Thyroid gland (tissue), 4 donors: ENCODE measurements at regions not wholly inside any gene's neighbourhood (a gene's known extent, or its start where the extent isn't known, plus 50 kb on each side); places are given as distances from the start of the nearest gene placed in this dataset.

Source experiments
- DNase-seq, 2 donors: peaks; one replicate each; pipeline ENCODE4 v3.0.0-alpha.2; 2019
- H3K27ac ChIP-seq, 3 donors: fragments of 200-600 bp; sonication (generic); 1 replicate in 2 of 3; 2 replicates in 1 of 3; pipeline ENCODE4 v1.5.1; 2016 to 2019; ENCODE audit warnings: mild to moderate bottlenecking in 1 of 3, moderate library complexity in 1 of 3
- H3K27me3 ChIP-seq: fragments of 200-600 bp; sonication (generic); one replicate; pipeline ENCODE4 v1.5.1; 2019
- H3K36me3 ChIP-seq, 2 donors: fragments of 200-600 bp; sonication (generic); one replicate each; pipeline ENCODE4 v1.5.1; 2016 to 2019
- H3K4me1 ChIP-seq, 2 donors: fragments of 200-600 bp; sonication (generic); one replicate each; pipeline ENCODE4 v1.5.1; 2017 to 2019
- H3K4me3 ChIP-seq, 3 donors: fragments of 200-600 bp; sonication (generic); replicated peaks in 1 of 3; 1 replicate in 2 of 3; 2 replicates in 1 of 3; pipeline ENCODE4 v1.5.1; 2016; ENCODE audit warnings: mild to moderate bottlenecking in 1 of 3
- H3K9me3 ChIP-seq: fragments of 200-600 bp; sonication (generic); one replicate; pipeline ENCODE4 v1.5.1; 2017
- POLR2A ChIP-seq, 2 donors: fragments of 450-650 bp; IDR thresholded peaks; one replicate each; pipeline ENCODE4 v1.6.1; 2017; ENCODE audit warnings: antibody characterized with exemption in 2 of 2, mild to moderate bottlenecking in 2 of 2, moderate library complexity in 1 of 2
- WGBS, 2 donors: methylation state at CpG; one replicate each; pipeline ENCODE4 v1.1.5; 2017; 5-methylcytosine and 5-hydroxymethylcytosine counted together
- intact Hi-C: fragments of 100-400 bp; cut with DNase I; formaldehyde crosslinking; loops from one replicate; pipeline ENCODE4 v1.15.1; 2023
- TF ChIP-seq, protein P1 (sequence below), 6 experiments: fragments of 200-600 bp in 3 of 6; fragments of 450-650 bp in 3 of 6; sonication (generic) in 3 of 6; IDR thresholded peaks; one replicate each; pipeline ENCODE4 v1.5.1; 2016 to 2019; ENCODE audit warnings: antibody characterized with exemption in 6 of 6, mild to moderate bottlenecking in 2 of 6, inconsistent platforms in 1 of 6, moderate library complexity in 1 of 6

GRCh38 chr3:120544361-120544760 lies 51.8 kb upstream of the NDUFB4 start:
- H3K4me3 ChIP-seq = no peak overlapping the region
- no peaks in the 10 kb centered on the region for H3K27me3 ChIP-seq
- whole genome bisulfite sequencing, 2 donors = 86 to 92% methylated on average over 2 of the region's 2 CpGs
- no peaks in the 10 kb centered on the region for H3K4me1 ChIP-seq
- intact Hi-C loops = no loop called here
- no peak overlapping the region for H3K27ac ChIP-seq
- no peaks in the 10 kb centered on the region for H3K36me3 ChIP-seq
- TF ChIP-seq POLR2A (IDR thresholded peaks at IDR 0.05) = no peak
- TF ChIP-seq, protein P1, sequence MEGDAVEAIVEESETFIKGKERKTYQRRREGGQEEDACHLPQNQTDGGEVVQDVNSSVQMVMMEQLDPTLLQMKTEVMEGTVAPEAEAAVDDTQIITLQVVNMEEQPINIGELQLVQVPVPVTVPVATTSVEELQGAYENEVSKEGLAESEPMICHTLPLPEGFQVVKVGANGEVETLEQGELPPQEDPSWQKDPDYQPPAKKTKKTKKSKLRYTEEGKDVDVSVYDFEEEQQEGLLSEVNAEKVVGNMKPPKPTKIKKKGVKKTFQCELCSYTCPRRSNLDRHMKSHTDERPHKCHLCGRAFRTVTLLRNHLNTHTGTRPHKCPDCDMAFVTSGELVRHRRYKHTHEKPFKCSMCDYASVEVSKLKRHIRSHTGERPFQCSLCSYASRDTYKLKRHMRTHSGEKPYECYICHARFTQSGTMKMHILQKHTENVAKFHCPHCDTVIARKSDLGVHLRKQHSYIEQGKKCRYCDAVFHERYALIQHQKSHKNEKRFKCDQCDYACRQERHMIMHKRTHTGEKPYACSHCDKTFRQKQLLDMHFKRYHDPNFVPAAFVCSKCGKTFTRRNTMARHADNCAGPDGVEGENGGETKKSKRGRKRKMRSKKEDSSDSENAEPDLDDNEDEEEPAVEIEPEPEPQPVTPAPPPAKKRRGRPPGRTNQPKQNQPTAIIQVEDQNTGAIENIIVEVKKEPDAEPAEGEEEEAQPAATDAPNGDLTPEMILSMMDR (IDR thresholded peaks at IDR 0.05) = no peak
- no peak for DNase-seq
- H3K9me3 ChIP-seq = no peaks in the 10 kb centered on the region

DNA sequence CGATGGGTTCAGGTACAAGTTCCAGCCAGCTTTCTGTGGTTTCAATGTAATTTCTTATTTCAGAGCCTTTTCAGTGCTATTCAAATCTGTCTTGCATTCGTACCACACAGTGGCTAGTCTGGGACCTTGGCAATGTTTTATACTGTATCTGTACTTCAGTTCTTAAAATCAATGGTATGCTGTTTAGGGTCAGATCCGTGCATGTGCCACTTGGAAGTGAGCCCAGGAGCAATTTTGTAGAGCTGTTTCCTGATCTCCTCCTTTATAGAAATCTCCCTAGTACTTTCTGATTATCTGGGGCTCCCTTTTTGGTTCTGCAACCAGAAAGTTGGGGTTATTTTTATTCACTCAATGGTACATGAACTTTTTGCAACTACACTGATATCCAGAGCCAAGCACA lies 59.5 kb upstream of the NDUFB4 start:
- H3K9me3 ChIP-seq = no peaks in the 10 kb centered on the region
- TF ChIP-seq, protein P1 (IDR thresholded peaks at IDR 0.05) = no peak
- no peak for TF ChIP-seq POLR2A (IDR thresholded peaks at IDR 0.05)
- H3K4me1 ChIP-seq = no peaks in the 10 kb centered on the region
- DNase-seq = no peak
- no peak overlapping the region for H3K4me3 ChIP-seq
- no peaks in the 10 kb centered on the region for H3K27me3 ChIP-seq
- intact Hi-C loops = no loop called here
- H3K27ac ChIP-seq = no peak overlapping the region
- no peaks in the 10 kb centered on the region for H3K36me3 ChIP-seq
- 56 to 66% methylated on average over 3 of the region's 3 CpGs for whole genome bisulfite sequencing, 2 donors

DNA sequence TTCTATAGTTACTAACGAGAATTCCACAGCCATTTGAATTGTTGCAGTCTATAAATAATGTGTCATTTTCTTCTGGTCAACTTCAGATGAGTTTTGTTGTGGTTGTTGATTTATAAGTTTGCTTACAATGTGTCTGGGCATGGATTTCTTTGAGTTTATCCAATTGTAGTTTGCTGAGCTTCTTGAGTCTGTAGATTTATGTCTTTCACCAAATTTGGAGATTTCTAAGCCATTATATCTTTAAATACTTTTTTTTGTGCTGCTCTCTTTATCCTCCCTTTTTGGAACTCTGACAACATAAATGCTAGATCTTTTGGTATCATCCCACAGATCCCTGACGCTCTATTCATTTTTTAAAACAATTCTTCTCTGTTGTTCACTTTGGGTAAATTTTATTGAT lies 63.2 kb upstream of the NDUFB4 start:
- Histone ChIP-seq H3K9me3 (no peaks in the 10 kb centered on the region), H3K27ac (no peak overlapping the region), H3K4me3 (no peak overlapping the region), H3K4me1 (no peaks in the 10 kb centered on the region), H3K36me3 (no peaks in the 10 kb centered on the region), H3K27me3 (no peaks in the 10 kb centered on the region)
- TF ChIP-seq, protein P1 (IDR thresholded peaks at IDR 0.05) = no peak
- TF ChIP-seq POLR2A (IDR thresholded peaks at IDR 0.05) = no peak
- 87 to 88% methylated on average over 2 of the region's 2 CpGs for WGBS, 2 donors
- intact Hi-C loops = no loop called here
- no peak for DNase-seq

GRCh38 chr3:120528163-120528562 lies 68.0 kb upstream of the NDUFB4 start:
- Histone ChIP-seq H3K9me3 (no peaks in the 10 kb centered on the region), H3K27me3 (no peaks in the 10 kb centered on the region), H3K4me1 (peaks cover 0 to 3% of the 10 kb centered on the region in 2 donors), H3K4me3 (no peak overlapping the region), H3K36me3 (no peaks in the 10 kb centered on the region), H3K27ac (no peak overlapping the region)
- TF ChIP-seq POLR2A (IDR thresholded peaks at IDR 0.05) = no peak
- TF ChIP-seq, protein P1 (IDR thresholded peaks at IDR 0.05) = no peak
- intact Hi-C loops = no loop called here
- 89 to 92% methylated on average over 6 of the region's 6 CpGs for WGBS, 2 donors
- no peak for DNase-seq

GRCh38 chr3:120526011-120526870 lies 69.9 kb upstream of the NDUFB4 start:
- H3K36me3 ChIP-seq = no peaks in the 10 kb centered on the region
- H3K4me1 ChIP-seq = peaks cover 0 to 3% of the 10 kb centered on the region in 2 donors
- peak; percentile 48 to 55 for DNase-seq
- no peaks in the 10 kb centered on the region for H3K27me3 ChIP-seq
- H3K27ac ChIP-seq = peak overlapping the region in 2 of 3 donors; percentile 27 to 48
- H3K4me3 ChIP-seq = no peak overlapping the region
- no peaks in the 10 kb centered on the region for H3K9me3 ChIP-seq
- WGBS, 2 donors = 27 to 31% methylated on average over 3 of the region's 3 CpGs
- TF ChIP-seq, protein P1 (IDR thresholded peaks at IDR 0.05) = no peak
- TF ChIP-seq POLR2A (IDR thresholded peaks at IDR 0.05) = no peak
- intact Hi-C loops = no loop called here
